H9 (cell line): ENCODE measurements at regions not wholly inside any gene's neighbourhood (a gene's known extent, or its start where the extent isn't known, plus 50 kb on each side); places are given as distances from the start of the nearest gene placed in this dataset.

Experiments
- DNase-seq: peaks from one replicate; pipeline ENCODE4 v3.0.0-alpha.2; 2017
- H2AFZ ChIP-seq: one replicate; pipeline ENCODE4 v1.6.1; 2013; ENCODE audit warnings: mild to moderate bottlenecking, low read length, control low read depth, moderate library complexity
- H2AK5ac ChIP-seq: 2 replicates; pipeline ENCODE4 v1.6.1; 2013; ENCODE audit warnings: low read length, control low read depth, mixed read lengths; ENCODE audit not compliant: insufficient read length
- H2BK120ac ChIP-seq: one replicate; pipeline ENCODE4 v1.6.1; 2013; ENCODE audit warnings: low read depth, mild to moderate bottlenecking, low read length, control low read depth, inconsistent platforms; ENCODE audit not compliant: poor library complexity, severe bottlenecking
- H2BK12ac ChIP-seq: 2 replicates; pipeline ENCODE4 v1.6.1; 2013; ENCODE audit warnings: low read length, control low read depth, mixed read lengths, low read depth; ENCODE audit not compliant: insufficient read length
- H2BK15ac ChIP-seq: 2 replicates; pipeline ENCODE4 v1.6.1; 2013; ENCODE audit warnings: low read depth, low read length, control low read depth
- H2BK20ac ChIP-seq: one replicate; pipeline ENCODE4 v1.6.1; 2013; ENCODE audit warnings: low read depth, mild to moderate bottlenecking, low read length, control low read depth, inconsistent platforms; ENCODE audit not compliant: poor library complexity, severe bottlenecking
- H2BK5ac ChIP-seq: 2 replicates; pipeline ENCODE4 v1.6.1; 2013; ENCODE audit warnings: low read length, control low read depth, mixed read lengths; ENCODE audit not compliant: insufficient read length
- H3K14ac ChIP-seq: 2 replicates; pipeline ENCODE4 v1.6.1; 2013; ENCODE audit warnings: low read length, control low read depth; ENCODE audit not compliant: insufficient read depth
- H3K18ac ChIP-seq: 2 replicates; pipeline ENCODE4 v1.6.1; 2013; ENCODE audit warnings: low read depth, mild to moderate bottlenecking, mixed read lengths, low read length, control low read depth; ENCODE audit not compliant: insufficient read length
- H3K23ac ChIP-seq: 2 replicates; pipeline ENCODE4 v1.6.1; 2013; ENCODE audit warnings: low read length, control low read depth, mixed read lengths, low read depth; ENCODE audit not compliant: insufficient read length
- H3K23me2 ChIP-seq: 2 replicates; pipeline ENCODE4 v1.6.1; 2013; ENCODE audit warnings: low read depth, mild to moderate bottlenecking, mixed read lengths, low read length, control low read depth; ENCODE audit not compliant: insufficient read length, poor library complexity, severe bottlenecking
- H3K27ac ChIP-seq: 2 replicates; pipeline ENCODE4 v1.5.1; 2013; ENCODE audit warnings: low read length, control low read depth, mixed read lengths, low read depth; ENCODE audit not compliant: insufficient read length
- H3K27me3 ChIP-seq: 2 replicates; pipeline ENCODE4 v1.6.1; 2013; ENCODE audit warnings: low read length, control low read depth, inconsistent platforms; ENCODE audit not compliant: insufficient read depth
- H3K4ac ChIP-seq: 2 replicates; pipeline ENCODE4 v1.6.1; 2013; ENCODE audit warnings: low read depth, mild to moderate bottlenecking, control low read depth, inconsistent platforms, low read length, moderate library complexity
- H3K4me1 ChIP-seq: 2 replicates; pipeline ENCODE4 v1.6.1; 2013; ENCODE audit warnings: low read length, control low read depth, inconsistent platforms; ENCODE audit not compliant: insufficient read depth
- H3K4me2 ChIP-seq: 2 replicates; pipeline ENCODE4 v1.6.1; 2013; ENCODE audit warnings: low read length, control low read depth, mixed read lengths; ENCODE audit not compliant: insufficient read length, insufficient read depth
- H3K56ac ChIP-seq: 2 replicates; pipeline ENCODE4 v1.6.1; 2013; ENCODE audit warnings: low read depth, mild to moderate bottlenecking, mixed read lengths, low read length, control low read depth; ENCODE audit not compliant: insufficient read length
- H3K79me1 ChIP-seq: 2 replicates; pipeline ENCODE4 v1.6.1; 2013; ENCODE audit warnings: low read depth, mild to moderate bottlenecking, moderate library complexity, low read length, control low read depth, inconsistent platforms; ENCODE audit not compliant: insufficient read depth, poor library complexity, severe bottlenecking
- H3K79me2 ChIP-seq: 2 replicates; pipeline ENCODE4 v1.6.1; 2013; ENCODE audit warnings: low read length, control low read depth, inconsistent platforms; ENCODE audit not compliant: insufficient read depth
- H3K9ac ChIP-seq: 2 replicates; pipeline ENCODE4 v1.6.1; 2013; ENCODE audit warnings: low read length, control low read depth, mixed read lengths; ENCODE audit not compliant: insufficient read length; ENCODE audit errors: extremely low read depth
- H3K9me3 ChIP-seq: one replicate; pipeline ENCODE4 v1.6.1; 2013; ENCODE audit warnings: low read depth, low read length, inconsistent platforms; ENCODE audit not compliant: control insufficient read depth
- H3T11ph ChIP-seq: one replicate; pipeline ENCODE4 v1.6.1; 2013; ENCODE audit warnings: mild to moderate bottlenecking, low read length, control low read depth, inconsistent platforms
- H4K20me1 ChIP-seq: one replicate; pipeline ENCODE4 v1.6.1; 2013; ENCODE audit not compliant: control insufficient read depth, insufficient read length, insufficient read depth
- H4K5ac ChIP-seq: 2 replicates; pipeline ENCODE4 v1.6.1; 2013; ENCODE audit warnings: low read depth, mild to moderate bottlenecking, mixed read lengths, low read length, control low read depth; ENCODE audit not compliant: insufficient read length
- H4K8ac ChIP-seq: replicated peaks from 2 replicates; pipeline ENCODE4 v1.6.1; 2013; ENCODE audit warnings: low read length, control low read depth, mixed read lengths, low read depth; ENCODE audit not compliant: insufficient read length
- H4K91ac ChIP-seq: 2 replicates; pipeline ENCODE4 v1.6.1; 2013; ENCODE audit warnings: low read depth, mild to moderate bottlenecking, moderate library complexity, mixed read lengths, low read length, control low read depth; ENCODE audit not compliant: insufficient read length
- H3K27ac Mint-ChIP-seq, 3 experiments: 2 replicates in 2 of 3; 3 replicates in 1 of 3; pipeline ENCODE4 v1.8.0; 2020 to 2021; ENCODE audit warnings: mixed read lengths in 3 of 3, mild to moderate bottlenecking in 1 of 3, moderate library complexity in 1 of 3
- H3K27me3 Mint-ChIP-seq: 2 replicates; pipeline ENCODE4 v1.8.0; 2021; ENCODE audit warnings: low read depth, mild to moderate bottlenecking, moderate library complexity, mixed read lengths
- H3K36me3 Mint-ChIP-seq, 3 experiments: 2 replicates in 2 of 3; 3 replicates in 1 of 3; pipeline ENCODE4 v1.8.0; 2020 to 2021; ENCODE audit warnings: low read depth in 3 of 3, mixed read lengths in 3 of 3; ENCODE audit not compliant: insufficient read depth in 1 of 3
- H3K4me1 Mint-ChIP-seq, 2 experiments: 2 replicates each; pipeline ENCODE4 v1.8.0; 2020; ENCODE audit warnings: mixed read lengths in 2 of 2
- H3K4me3 Mint-ChIP-seq, 2 experiments: 2 replicates in 1 of 2; 3 replicates in 1 of 2; pipeline ENCODE4 v1.8.0; 2020 to 2021; ENCODE audit warnings: mild to moderate bottlenecking in 2 of 2, mixed read lengths in 2 of 2, moderate library complexity in 1 of 2
- H3K9me3 Mint-ChIP-seq, 2 experiments: 2 replicates in 1 of 2; 3 replicates in 1 of 2; pipeline ENCODE4 v1.8.0; 2020; ENCODE audit warnings: mild to moderate bottlenecking in 2 of 2, mixed read lengths in 2 of 2, moderate library complexity in 1 of 2
- WGBS: extraction: QIAGEN DNeasy Blood & Tissue Kit; methylation state at CpG from one replicate; pipeline ENCODE4 v1.1.7; 2013; ENCODE audit warnings: missing lambda C conversion rate, low lambda C conversion rate, mixed read lengths; ENCODE audit not compliant: insufficient read length; ENCODE audit errors: extremely low coverage; 5-methylcytosine and 5-hydroxymethylcytosine counted together
- TF ChIP-seq, protein P1 (sequence below): fragments of 200-600 bp; sonication (generic); conservative IDR thresholded peaks from 3 replicates; pipeline ENCODE4 v1.8.0; 2021; ENCODE audit warnings: antibody characterized with exemption, mild to moderate bottlenecking

DNA sequence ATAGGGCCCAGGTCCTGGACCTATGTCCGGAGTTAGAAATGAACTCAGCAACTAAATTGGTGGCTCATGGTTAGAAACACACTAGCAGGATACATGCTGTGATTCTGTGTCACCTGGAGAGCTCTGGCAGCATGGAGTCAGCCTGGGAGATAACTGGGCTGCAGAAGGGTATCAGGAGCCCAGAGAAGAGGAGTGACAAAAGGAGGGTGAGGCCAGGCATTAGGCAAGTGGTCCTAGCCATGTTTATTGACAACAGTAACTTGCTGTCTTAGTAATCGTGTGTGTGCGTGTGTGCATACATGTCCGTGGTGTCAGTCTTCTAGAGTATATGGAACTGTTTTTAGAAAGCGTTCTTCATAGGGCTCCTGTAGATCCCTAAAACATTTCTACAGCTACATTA, 157.5 kb upstream of the PHYHIPL start:
- Histone ChIP-seq H2BK5ac (no peak overlapping the region), H3K56ac (no peak overlapping the region), H3K4me1 (no peaks in the 10 kb centered on the region), H2BK120ac (no peak overlapping the region), H3K23ac (no peak overlapping the region), H2AK5ac (no peak overlapping the region), H4K20me1 (no peaks in the 10 kb centered on the region), H3T11ph (no peak overlapping the region), H3K27me3 (no peaks in the 10 kb centered on the region), H3K79me2 (no peaks in the 10 kb centered on the region), H2BK20ac (no peak overlapping the region), H3K79me1 (no peaks in the 10 kb centered on the region), H2BK15ac (no peak overlapping the region), H3K4me2 (no peak overlapping the region), H4K5ac (no peak overlapping the region), H4K91ac (no peak overlapping the region), H3K4ac (no peak overlapping the region), H3K18ac (no peak overlapping the region), H3K27ac (no peak overlapping the region), H3K9me3 (no peaks in the 10 kb centered on the region), H3K14ac (no peak overlapping the region), H4K8ac (no peak overlapping the region), H3K9ac (no peak overlapping the region), H2BK12ac (no peak overlapping the region), H3K23me2 (no peaks in the 10 kb centered on the region), H2AFZ (no peak overlapping the region)
- Mint-ChIP-seq H3K27ac (no peak overlapping the region), H3K4me3 (no peak overlapping the region), H3K9me3 (no peaks in the 10 kb centered on the region), H3K27me3 (no peaks in the 10 kb centered on the region; the same call in 1 of the 2 replicates), H3K4me1 (peaks cover 6 to 8% of the 10 kb centered on the region in 2 experiments), H3K36me3 (no peaks in the 10 kb centered on the region)
- no CpG with 5 or more reads among the region's 5 CpGs for WGBS
- no peak for DNase-seq
- TF ChIP-seq, protein P1, sequence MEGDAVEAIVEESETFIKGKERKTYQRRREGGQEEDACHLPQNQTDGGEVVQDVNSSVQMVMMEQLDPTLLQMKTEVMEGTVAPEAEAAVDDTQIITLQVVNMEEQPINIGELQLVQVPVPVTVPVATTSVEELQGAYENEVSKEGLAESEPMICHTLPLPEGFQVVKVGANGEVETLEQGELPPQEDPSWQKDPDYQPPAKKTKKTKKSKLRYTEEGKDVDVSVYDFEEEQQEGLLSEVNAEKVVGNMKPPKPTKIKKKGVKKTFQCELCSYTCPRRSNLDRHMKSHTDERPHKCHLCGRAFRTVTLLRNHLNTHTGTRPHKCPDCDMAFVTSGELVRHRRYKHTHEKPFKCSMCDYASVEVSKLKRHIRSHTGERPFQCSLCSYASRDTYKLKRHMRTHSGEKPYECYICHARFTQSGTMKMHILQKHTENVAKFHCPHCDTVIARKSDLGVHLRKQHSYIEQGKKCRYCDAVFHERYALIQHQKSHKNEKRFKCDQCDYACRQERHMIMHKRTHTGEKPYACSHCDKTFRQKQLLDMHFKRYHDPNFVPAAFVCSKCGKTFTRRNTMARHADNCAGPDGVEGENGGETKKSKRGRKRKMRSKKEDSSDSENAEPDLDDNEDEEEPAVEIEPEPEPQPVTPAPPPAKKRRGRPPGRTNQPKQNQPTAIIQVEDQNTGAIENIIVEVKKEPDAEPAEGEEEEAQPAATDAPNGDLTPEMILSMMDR = no peak
